KMS-11 (cell line): ENCODE measurements at regions not wholly inside any gene's neighbourhood (a gene's known extent, or its start where the extent isn't known, plus 50 kb on each side); places are given as distances from the start of the nearest gene placed in this dataset.

Source experiments
- H2AFZ ChIP-seq: fragments of 200-600 bp; sonication (generic); 2 replicates; pipeline ENCODE4 v1.6.1; 2016; ENCODE audit warnings: antibody characterized with exemption, mixed run types, low read depth
- H3K27ac ChIP-seq: fragments of 200-600 bp; sonication (generic); 2 replicates; pipeline ENCODE4 v1.6.1; 2016; ENCODE audit warnings: mild to moderate bottlenecking, mixed run types
- H3K27me3 ChIP-seq: fragments of 200-600 bp; sonication (generic); 2 replicates; pipeline ENCODE4 v1.6.1; 2017; ENCODE audit warnings: mild to moderate bottlenecking, low read depth, mixed run types, moderate library complexity; ENCODE audit not compliant: insufficient read depth
- H3K36me3 ChIP-seq: fragments of 200-600 bp; sonication (generic); 2 replicates; pipeline ENCODE4 v1.6.1; 2017; ENCODE audit warnings: mild to moderate bottlenecking, mixed run types; ENCODE audit not compliant: insufficient read depth
- H3K4me1 ChIP-seq: fragments of 200-600 bp; sonication (generic); 2 replicates; pipeline ENCODE4 v1.6.1; 2016; ENCODE audit warnings: mild to moderate bottlenecking, low read depth, mixed run types; ENCODE audit not compliant: poor library complexity, severe bottlenecking
- H3K4me2 ChIP-seq: fragments of 200-600 bp; sonication (generic); 2 replicates; pipeline ENCODE4 v1.7.0; 2016; ENCODE audit warnings: mild to moderate bottlenecking, mixed run types
- H3K4me3 ChIP-seq: fragments of 200-600 bp; sonication (generic); IDR thresholded peaks from 2 replicates; pipeline ENCODE4 v1.6.1; 2017; ENCODE audit warnings: low read depth, low read length, mixed read lengths; ENCODE audit not compliant: insufficient read depth
- H3K79me2 ChIP-seq: fragments of 200-600 bp; sonication (generic); 2 replicates; pipeline ENCODE4 v1.6.1; 2016; ENCODE audit warnings: low read depth, mixed run types; ENCODE audit not compliant: insufficient read depth
- H3K9ac ChIP-seq: fragments of 200-600 bp; sonication (generic); 2 replicates; pipeline ENCODE4 v1.6.1; 2016; ENCODE audit warnings: mild to moderate bottlenecking, mixed run types
- H4K20me1 ChIP-seq: fragments of 200-600 bp; sonication (generic); 2 replicates; pipeline ENCODE4 v1.6.1; 2016; ENCODE audit warnings: mild to moderate bottlenecking, mixed run types; ENCODE audit not compliant: insufficient read depth
- CTCF ChIP-seq: fragments of 200-600 bp; sonication (generic); conservative IDR thresholded peaks from 2 replicates; pipeline ENCODE4 v1.6.1; 2017; ENCODE audit warnings: low read depth, mild to moderate bottlenecking, antibody characterized with exemption, low read length, moderate library complexity, mixed read lengths

GRCh38 chr5:56549096-56549886 is 266.1 kb upstream of the MAP3K1 start:
- no peaks in the 10 kb centered on the region for H3K79me2 ChIP-seq
- no peaks in the 10 kb centered on the region for H3K27me3 ChIP-seq
- no peaks in the 10 kb centered on the region for H3K4me1 ChIP-seq
- H3K36me3 ChIP-seq: no peaks in the 10 kb centered on the region
- no peak overlapping the region for H3K9ac ChIP-seq
- no peak for TF ChIP-seq CTCF
- no peak overlapping the region for H3K4me2 ChIP-seq
- no peaks in the 10 kb centered on the region for H4K20me1 ChIP-seq
- no peak overlapping the region for H3K27ac ChIP-seq
- H2AFZ ChIP-seq: no peak overlapping the region
- H3K4me3 ChIP-seq: no peak overlapping the region

GRCh38 chr5:56545016-56545415 is 270.3 kb upstream of the MAP3K1 start:
- Histone ChIP-seq H4K20me1 (no peaks in the 10 kb centered on the region), H3K27ac (no peak overlapping the region), H3K4me1 (no peaks in the 10 kb centered on the region), H3K27me3 (no peaks in the 10 kb centered on the region), H3K36me3 (no peaks in the 10 kb centered on the region), H3K79me2 (no peaks in the 10 kb centered on the region), H3K4me3 (no peak overlapping the region), H3K4me2 (no peak overlapping the region), H3K9ac (no peak overlapping the region), H2AFZ (no peak overlapping the region)
- no peak for TF ChIP-seq CTCF

GRCh38 chr5:56543441-56544388 is 271.6 kb upstream of the MAP3K1 start:
- no peak overlapping the region for H3K4me3 ChIP-seq
- no peak overlapping the region for H3K27ac ChIP-seq
- no peaks in the 10 kb centered on the region for H3K79me2 ChIP-seq
- no peaks in the 10 kb centered on the region for H3K36me3 ChIP-seq
- H3K27me3 ChIP-seq: no peaks in the 10 kb centered on the region
- H3K4me1 ChIP-seq: no peaks in the 10 kb centered on the region
- no peak overlapping the region for H3K9ac ChIP-seq
- no peak for TF ChIP-seq CTCF
- no peak overlapping the region for H3K4me2 ChIP-seq
- no peak overlapping the region for H2AFZ ChIP-seq
- no peaks in the 10 kb centered on the region for H4K20me1 ChIP-seq

- Histone ChIP-seq H3K4me2 (no peak overlapping the region), H3K4me3 (no peak overlapping the region), H3K9ac (no peak overlapping the region), H3K79me2 (no peaks in the 10 kb centered on the region), H3K27ac (no peak overlapping the region), H2AFZ (no peak overlapping the region), H3K36me3 (no peaks in the 10 kb centered on the region), H4K20me1 (no peaks in the 10 kb centered on the region), H3K4me1 (no peaks in the 10 kb centered on the region), H3K27me3 (no peaks in the 10 kb centered on the region)
- TF ChIP-seq CTCF: no peak
Observed at GRCh38 chr5:56540266-56540665, 275.1 kb upstream of the MAP3K1 start.
